Calu3 (cell line): ENCODE measurements at regions not wholly inside any gene's neighbourhood (a gene's known extent, or its start where the extent isn't known, plus 50 kb on each side); places are given as distances from the start of the nearest gene placed in this dataset.

ENCODE experiments used
- BruUV-seq: library from RNA; stranded (reverse); fragments of 400-500 nt; replicated peaks from 2 replicates; lab custom pipeline; 2021; lab: Mats Ljungman, UMichigan
- CTCF ChIA-PET: fragments of 300-600 bp; sonication (Branson Sonifier 250); formaldehyde crosslinking; loops from one replicate; lab custom pipeline; 2022; ENCODE audit warnings: antibody characterized with exemption; lab: Charles Lee
- DNase-seq: peaks from one replicate; pipeline ENCODE4 v3.0.0; 2022
- H3K27ac Mint-ChIP-seq: one replicate; pipeline ENCODE4 v1.8.0; 2022; ENCODE audit warnings: mixed read lengths; ENCODE audit not compliant: unreplicated experiment
- H3K27me3 Mint-ChIP-seq: one replicate; pipeline ENCODE4 v1.8.0; 2022; ENCODE audit warnings: mixed read lengths; ENCODE audit not compliant: unreplicated experiment
- H3K36me3 Mint-ChIP-seq: one replicate; pipeline ENCODE4 v1.8.0; 2022; ENCODE audit warnings: mild to moderate bottlenecking, moderate library complexity, mixed read lengths; ENCODE audit not compliant: insufficient read depth, unreplicated experiment
- H3K4me1 Mint-ChIP-seq: one replicate; pipeline ENCODE4 v1.8.0; 2022; ENCODE audit warnings: mild to moderate bottlenecking, low read depth, mixed read lengths; ENCODE audit not compliant: unreplicated experiment
- H3K4me3 Mint-ChIP-seq: one replicate; pipeline ENCODE4 v1.8.0; 2022; ENCODE audit warnings: mild to moderate bottlenecking, low read depth, moderate library complexity, mixed read lengths; ENCODE audit not compliant: unreplicated experiment
- H3K9me3 Mint-ChIP-seq: one replicate; pipeline ENCODE4 v1.8.0; 2022; ENCODE audit warnings: low read depth, mixed read lengths; ENCODE audit not compliant: unreplicated experiment
- CTCF ChIP-seq: fragments of 200-600 bp; IDR thresholded peaks from one replicate; pipeline ENCODE4 v1.8.0; 2022; ENCODE audit warnings: antibody characterized with exemption; ENCODE audit not compliant: unreplicated experiment
- intact Hi-C: fragments of 100-400 bp; cut with micrococcal nuclease; formaldehyde crosslinking; loops from one replicate; pipeline ENCODE4 v1.10.0; 2022; ENCODE audit not compliant: unreplicated experiment

- Mint-ChIP-seq H3K27me3 (no peaks in the 10 kb centered on the region), H3K9me3 (no peaks in the 10 kb centered on the region), H3K27ac (no peak overlapping the region), H3K36me3 (no peaks in the 10 kb centered on the region), H3K4me3 (no peak overlapping the region), H3K4me1 (no peaks in the 10 kb centered on the region)
- BruUV-seq, result no TSS peak
- TF ChIP-seq CTCF, result no peak
- CTCF ChIA-PET, result no interaction called here
- intact Hi-C loops, result loop anchor here (5.0 kb wide), 1 partner anchor 117 kb away; no protein-coding TSS in a partner anchor
- DNase-seq, result peak; percentile 10
These were observed 314.7 kb downstream of the AMY1C start for GRCh38 chr1:104064399-104064798.

- TF ChIP-seq CTCF, result no peak
- Mint-ChIP-seq H3K4me3 (no peak overlapping the region), H3K4me1 (no peaks in the 10 kb centered on the region), H3K27ac (no peak overlapping the region), H3K9me3 (no peaks in the 10 kb centered on the region), H3K36me3 (no peaks in the 10 kb centered on the region), H3K27me3 (no peaks in the 10 kb centered on the region)
- no TSS peak for BruUV-seq
- CTCF ChIA-PET, result no interaction called here
- intact Hi-C loops, result no loop called here
- no peak for DNase-seq
These were observed 323.2 kb downstream of the AMY1C start for GRCh38 chr1:104072915-104073371.

GRCh38 chr1:104073463-104073902, 323.8 kb downstream of the AMY1C start:
- H3K4me1 Mint-ChIP-seq, result no peaks in the 10 kb centered on the region
- no peak for DNase-seq
- H3K27ac Mint-ChIP-seq, result no peak overlapping the region
- no peaks in the 10 kb centered on the region for H3K27me3 Mint-ChIP-seq
- no peak overlapping the region for H3K4me3 Mint-ChIP-seq
- TF ChIP-seq CTCF, result no peak
- CTCF ChIA-PET, result interaction anchor here (0.5 kb wide), 1 partner anchor 539 kb away, joined by 3 read pairs; no protein-coding TSS in a partner anchor
- no peaks in the 10 kb centered on the region for H3K36me3 Mint-ChIP-seq
- intact Hi-C loops, result no loop called here
- no peaks in the 10 kb centered on the region for H3K9me3 Mint-ChIP-seq
- no TSS peak for BruUV-seq

GRCh38 chr1:104082221-104082620, 332.5 kb downstream of the AMY1C start:
- no peaks in the 10 kb centered on the region for H3K36me3 Mint-ChIP-seq
- intact Hi-C loops, result no loop called here
- TF ChIP-seq CTCF, result no peak
- H3K27me3 Mint-ChIP-seq, result no peaks in the 10 kb centered on the region
- H3K9me3 Mint-ChIP-seq, result no peaks in the 10 kb centered on the region
- H3K27ac Mint-ChIP-seq, result no peak overlapping the region
- no peak for DNase-seq
- H3K4me3 Mint-ChIP-seq, result no peak overlapping the region
- CTCF ChIA-PET, result no interaction called here
- no peaks in the 10 kb centered on the region for H3K4me1 Mint-ChIP-seq
- BruUV-seq, result no TSS peak
